GM21528 (cell line): ENCODE measurements at regions not wholly inside any gene's neighbourhood (a gene's known extent, or its start where the extent isn't known, plus 50 kb on each side); places are given as distances from the start of the nearest gene placed in this dataset.

Source experiments
- ATAC-seq: cut with Tn5 transposase; IDR thresholded peaks from one replicate; pipeline ENCODE4 v1.9.1; 2021; ENCODE audit warnings: mild to moderate bottlenecking, moderate library complexity; ENCODE audit not compliant: unreplicated experiment, low FRiP score

GRCh38 chr6:126419901-126420300 is 80.0 kb downstream of the CENPW start:
- no peak for ATAC-seq

DNA sequence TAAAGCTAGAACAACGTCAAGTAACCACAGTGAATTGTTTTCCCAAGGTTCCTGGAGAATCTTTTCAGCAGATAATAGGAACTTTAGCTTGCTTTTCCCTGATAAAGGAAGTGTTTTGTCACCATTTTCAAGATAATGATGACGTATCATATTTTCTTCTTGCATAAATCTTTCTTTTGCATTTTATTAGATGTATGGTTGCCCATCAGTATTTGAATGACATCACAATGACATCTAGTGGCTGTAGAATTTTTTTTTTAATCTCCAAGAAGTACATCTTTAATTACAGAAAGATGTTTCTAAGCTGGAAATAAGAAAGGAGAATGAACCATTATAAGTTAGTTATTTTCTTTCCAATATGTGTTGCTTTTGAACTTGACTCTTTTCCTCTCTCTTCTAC is 83.0 kb downstream of the CENPW start:
- ATAC-seq: no peak

- no peak for ATAC-seq
Observed at GRCh38 chr6:126427713-126428112, 87.8 kb downstream of the CENPW start.

- ATAC-seq: no peak
Observed at GRCh38 chr6:126429866-126430265, 90.0 kb downstream of the CENPW start.

- no peak for ATAC-seq
Observed at GRCh38 chr6:126432564-126432963, 92.6 kb downstream of the CENPW start.

DNA sequence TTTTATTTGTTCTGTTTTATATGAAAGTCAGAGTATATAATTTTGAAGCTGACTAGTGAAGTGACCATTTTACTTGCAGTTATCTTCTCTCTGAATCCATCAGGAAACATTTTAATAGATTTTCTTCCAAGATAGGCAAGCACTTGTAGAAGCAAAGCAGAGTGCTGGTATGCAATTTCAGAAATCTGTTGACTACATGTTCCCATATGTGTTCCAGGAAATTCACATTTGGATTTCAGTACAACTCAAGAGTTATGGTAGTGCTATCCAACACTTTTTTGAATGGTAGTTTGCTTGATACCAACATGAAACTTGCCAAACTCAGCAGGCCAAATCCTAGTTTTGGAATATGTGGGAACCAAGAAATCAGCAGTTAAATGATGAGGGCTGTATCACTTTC is 94.0 kb downstream of the CENPW start:
- no peak for ATAC-seq

DNA sequence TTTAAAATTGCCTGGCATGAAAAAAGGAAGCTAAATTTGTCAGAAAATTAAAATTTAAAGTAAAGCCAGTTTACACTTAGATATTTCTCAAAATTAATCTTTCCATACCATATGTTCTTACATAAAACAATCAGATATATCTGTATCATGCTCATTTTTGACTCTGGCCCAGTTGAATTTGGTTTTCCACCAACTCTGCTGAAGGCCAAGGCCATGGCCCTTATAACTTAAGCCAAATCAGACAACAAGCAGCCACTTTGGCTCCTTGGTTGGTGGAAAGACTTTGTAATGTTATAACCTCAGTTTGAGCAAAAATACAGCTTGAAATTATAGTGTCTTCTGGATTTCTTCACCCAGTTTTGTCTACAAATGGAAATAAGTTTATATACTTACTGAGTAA is 97.3 kb downstream of the CENPW start:
- no peak for ATAC-seq

GRCh38 chr6:126439040-126439439 is 99.1 kb downstream of the CENPW start:
- ATAC-seq: no peak

- no peak for ATAC-seq
Observed at GRCh38 chr6:126440923-126441322, 101.0 kb downstream of the CENPW start.

DNA sequence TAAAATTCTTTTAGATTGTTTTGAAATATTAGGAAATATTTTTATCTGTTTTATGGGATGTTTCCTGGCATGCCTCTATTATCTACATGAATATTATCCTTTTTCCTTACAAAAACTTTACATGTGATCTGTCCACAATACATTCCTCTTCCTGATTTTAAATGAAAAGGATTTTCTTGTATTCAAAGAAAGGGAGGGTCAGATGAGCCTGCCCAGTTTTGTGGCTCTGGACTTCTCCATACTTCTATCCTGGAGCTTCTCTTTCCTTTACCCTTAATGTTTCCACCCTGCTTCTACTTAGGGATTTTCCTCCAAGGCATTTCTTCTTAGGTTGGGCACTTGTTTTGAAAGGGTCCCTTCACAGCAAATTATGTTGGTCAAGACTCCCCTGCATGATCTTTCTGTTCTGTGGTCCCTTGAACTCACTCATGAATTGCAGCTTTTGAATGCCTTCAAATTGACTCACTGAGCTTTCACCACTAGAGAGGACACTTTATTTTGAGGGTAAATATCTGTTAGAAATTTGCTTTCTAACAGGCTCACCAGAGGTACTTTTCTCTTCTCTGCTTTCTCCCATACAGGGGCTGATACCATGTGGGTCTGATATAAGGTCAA is 104.9 kb downstream of the CENPW start:
- no peak for ATAC-seq

DNA sequence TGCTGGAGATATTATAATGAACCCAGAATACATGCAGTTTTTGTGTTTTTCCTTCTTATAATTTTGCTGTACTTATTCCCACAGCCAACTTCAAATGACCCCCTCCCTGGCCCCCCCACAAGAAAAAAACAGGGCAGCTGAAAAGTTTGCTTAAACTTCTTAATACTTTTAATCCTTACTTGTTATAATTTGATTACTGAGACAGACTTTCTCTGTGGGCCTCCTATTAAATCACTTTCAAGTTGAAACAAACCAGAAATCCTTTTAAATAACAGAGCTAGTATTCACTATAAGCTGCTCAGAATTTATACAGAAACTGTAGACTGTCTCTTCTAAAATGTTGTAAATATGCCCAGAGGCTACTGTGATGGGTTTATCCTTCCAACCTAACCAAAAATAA is 106.3 kb downstream of the CENPW start:
- no peak for ATAC-seq

DNA sequence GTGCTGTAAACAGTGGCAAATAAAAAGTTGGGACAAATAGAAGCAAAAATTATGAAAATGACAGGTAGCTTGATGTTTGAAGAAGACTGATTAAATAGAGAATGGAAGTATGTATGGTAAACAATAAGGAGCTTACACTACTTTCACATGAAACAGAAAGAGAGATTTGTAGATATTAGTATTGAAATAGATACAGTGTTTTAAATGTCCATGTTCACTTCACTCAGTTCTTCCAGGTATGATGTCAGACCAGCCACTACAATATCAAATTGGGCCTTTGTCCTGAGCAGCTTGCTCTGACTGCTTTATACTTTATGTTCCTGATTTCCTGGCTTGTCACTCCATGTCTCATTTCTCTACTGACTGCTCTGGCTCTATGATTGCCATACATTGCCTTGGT is 107.5 kb downstream of the CENPW start:
- ATAC-seq: no peak

- ATAC-seq: no peak
Observed at GRCh38 chr6:126461045-126461444, 121.1 kb downstream of the CENPW start.

DNA sequence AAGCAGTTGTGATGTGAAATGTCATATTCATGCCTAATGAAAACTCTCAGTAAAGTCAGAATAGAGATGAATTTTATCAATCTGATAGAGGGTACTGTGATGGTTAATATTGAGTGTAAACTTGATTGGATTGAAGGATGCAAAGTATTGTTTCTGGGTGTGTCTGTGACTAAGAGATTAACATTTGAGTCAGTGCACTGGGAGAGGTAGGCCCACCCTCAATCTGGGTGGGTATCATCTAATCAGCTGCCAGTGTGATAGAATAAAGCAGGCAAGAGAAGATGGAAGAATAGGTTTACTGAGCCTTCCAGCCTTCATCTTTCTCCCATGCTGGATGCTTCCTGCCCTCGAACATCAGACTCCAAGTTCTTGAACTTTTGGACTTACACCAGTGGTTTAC is 124.3 kb downstream of the CENPW start:
- no peak for ATAC-seq

- no peak for ATAC-seq
Observed at GRCh38 chr6:126475449-126475848, 135.5 kb downstream of the CENPW start.

- no peak for ATAC-seq
Observed at GRCh38 chr6:126477678-126478077, 137.8 kb downstream of the CENPW start.

- no peak for ATAC-seq
Observed at GRCh38 chr6:126480268-126480667, 140.4 kb downstream of the CENPW start.

DNA sequence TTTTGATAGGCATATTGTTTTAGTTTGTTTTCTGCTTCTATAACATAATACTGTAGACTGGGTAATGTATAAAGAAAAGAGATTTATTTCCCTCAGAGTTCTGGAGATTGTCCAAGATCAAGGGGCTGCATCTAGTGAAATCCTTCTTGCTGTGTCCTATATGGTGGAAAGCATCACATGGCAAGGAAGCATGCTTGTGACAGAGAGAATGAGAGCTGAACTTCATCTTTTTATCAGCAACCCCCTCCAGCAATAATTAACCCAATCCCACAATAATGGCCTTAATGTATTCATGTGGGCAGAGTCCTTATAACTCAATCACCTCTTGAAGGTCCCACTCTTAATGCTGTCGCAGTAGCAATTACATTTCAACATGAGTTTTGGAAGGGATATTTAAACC is 141.4 kb downstream of the CENPW start:
- no peak for ATAC-seq

DNA sequence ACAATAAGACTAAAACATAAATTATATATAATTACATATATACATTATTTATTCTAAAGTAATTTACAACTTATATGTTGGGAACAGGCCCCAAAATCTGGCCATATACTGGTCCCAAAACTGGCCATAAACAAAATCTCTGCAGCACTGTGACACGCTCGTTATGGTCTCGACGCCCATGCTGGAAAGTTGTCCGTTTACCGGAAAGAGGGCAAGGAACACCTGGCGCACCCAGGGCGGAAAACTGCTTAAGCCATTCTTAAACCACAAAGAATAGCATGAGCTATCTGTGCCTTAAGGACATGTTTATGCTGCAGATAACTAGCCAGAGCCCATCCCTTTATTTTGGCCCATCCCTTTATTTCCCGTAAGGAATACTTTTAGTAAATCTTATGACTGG is 164.9 kb downstream of the CENPW start:
- ATAC-seq: no peak

DNA sequence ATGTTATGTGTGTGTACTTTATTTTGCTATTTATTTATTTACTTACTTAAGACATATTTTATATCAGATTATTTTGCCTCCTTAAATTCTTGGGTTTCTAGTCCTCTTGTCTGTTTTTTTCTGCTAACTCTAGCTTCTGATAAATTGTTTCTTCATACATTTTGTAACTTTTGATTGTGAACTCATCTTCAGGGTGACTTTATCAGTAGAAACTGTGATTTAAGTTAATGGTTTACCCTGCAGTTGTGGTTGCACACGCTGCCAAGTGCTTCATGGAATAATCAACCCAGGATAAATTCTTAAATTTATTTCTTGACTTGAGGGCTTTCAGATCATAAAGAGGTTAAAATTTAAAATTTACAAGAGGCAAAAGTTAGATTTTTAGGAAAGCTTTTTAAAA is 173.3 kb downstream of the CENPW start:
- no peak for ATAC-seq

DNA sequence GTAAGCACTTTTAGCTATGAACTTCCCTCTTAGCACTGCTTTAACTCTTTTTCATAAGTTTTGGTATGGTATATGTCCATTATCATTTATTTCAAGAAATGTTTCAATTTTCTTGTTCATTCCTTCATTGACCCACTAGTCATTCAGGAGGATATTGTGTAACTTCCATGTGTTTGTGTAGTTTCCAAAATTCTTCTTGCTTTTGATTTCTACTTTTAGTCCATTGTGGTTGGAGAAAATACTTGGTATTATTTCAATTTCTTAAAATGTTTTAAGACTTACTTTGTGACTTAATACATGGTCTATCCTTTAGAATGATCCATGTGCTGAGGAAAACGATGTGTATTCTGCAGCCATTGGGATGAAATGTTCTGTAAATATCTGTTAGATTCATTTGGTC is 176.5 kb downstream of the CENPW start:
- ATAC-seq: no peak

- no peak for ATAC-seq
Observed at GRCh38 chr6:126524811-126525326, 185.0 kb downstream of the CENPW start.

DNA sequence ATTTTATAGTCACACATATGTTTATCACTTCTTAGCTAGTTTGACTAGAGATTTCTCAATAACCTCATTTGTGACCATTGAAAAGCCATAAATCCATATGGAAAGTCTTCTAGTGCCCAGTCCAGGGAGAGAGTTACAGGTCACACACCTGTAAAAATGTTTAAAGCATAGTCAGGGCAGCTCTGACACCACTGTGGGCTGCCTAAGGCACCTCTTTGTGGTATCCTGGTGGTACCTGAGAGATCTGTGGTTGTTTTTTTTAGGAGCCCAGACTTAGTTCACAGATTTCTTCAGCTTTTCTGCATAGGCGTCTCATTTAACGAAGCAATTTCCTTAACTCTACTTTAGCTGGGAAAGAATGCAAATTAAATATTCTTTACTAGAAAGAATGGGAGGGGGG is 186.6 kb downstream of the CENPW start:
- ATAC-seq: no peak
